GDM1 (cell line): ENCODE measurements at regions not wholly inside any gene's neighbourhood (a gene's known extent, or its start where the extent isn't known, plus 50 kb on each side); places are given as distances from the start of the nearest gene placed in this dataset.
A peak's percentile ranks its signal among the peaks of the same experiment; 100 is the strongest.
"Not testable (repeated sequence)": the region's sequence is repeated elsewhere in the genome, so short reads cannot be mapped to it uniquely, and the experiment has no call there.

Source experiments
- DNase-seq: peaks from one replicate; lab custom pipeline; 2025; lab: John Stamatoyannopoulos, UW

GRCh38 chr10:6877336-6877721 lies 297.3 kb upstream of the PRKCQ start:
- DNase-seq = no peak

GRCh38 chr10:6875269-6875865 lies 295.3 kb upstream of the PRKCQ start:
- DNase-seq = no peak

DNA sequence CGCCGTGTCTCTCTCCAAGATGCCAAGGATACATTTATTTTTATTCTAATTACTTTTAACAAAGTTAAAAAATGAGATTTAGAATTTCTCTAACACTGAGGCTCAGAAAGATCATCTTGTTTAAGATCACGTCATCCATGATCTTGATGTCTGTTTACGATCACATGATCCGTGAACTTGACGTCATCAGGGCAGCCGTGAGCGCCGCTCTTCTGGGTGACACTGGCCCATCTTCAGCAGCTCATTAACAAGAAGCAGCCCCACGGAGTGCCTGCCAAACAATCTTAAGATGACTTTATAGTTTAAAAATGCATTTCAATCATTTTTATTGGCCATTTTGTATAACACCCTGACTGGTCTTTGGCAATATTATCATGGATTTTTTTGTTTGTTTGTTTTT lies 291.1 kb upstream of the PRKCQ start:
- DNase-seq = no peak

- no peak for DNase-seq
Measured at GRCh38 chr10:6868036-6868725, 288.1 kb upstream of the PRKCQ start.

DNA sequence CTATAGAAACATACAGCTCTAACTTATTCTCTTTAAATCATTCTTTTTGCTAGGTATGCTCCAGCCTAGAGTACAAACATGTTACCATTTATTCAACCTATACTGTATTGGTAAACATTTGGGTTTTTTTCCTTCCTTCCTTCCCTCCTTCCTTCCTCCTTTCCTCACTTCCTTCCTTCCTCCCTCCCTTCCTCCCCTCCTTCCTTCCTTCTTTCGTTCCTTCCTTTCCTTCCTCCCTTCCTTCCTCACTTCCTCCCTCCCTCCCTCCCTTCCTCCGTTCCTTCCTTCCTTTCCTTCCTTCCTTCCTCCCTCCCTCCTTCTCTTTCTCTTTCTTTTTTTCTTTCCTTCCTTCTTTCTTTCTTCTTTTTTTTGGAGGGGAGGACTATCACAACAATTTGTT lies 286.7 kb upstream of the PRKCQ start:
- DNase-seq = no peak

DNA sequence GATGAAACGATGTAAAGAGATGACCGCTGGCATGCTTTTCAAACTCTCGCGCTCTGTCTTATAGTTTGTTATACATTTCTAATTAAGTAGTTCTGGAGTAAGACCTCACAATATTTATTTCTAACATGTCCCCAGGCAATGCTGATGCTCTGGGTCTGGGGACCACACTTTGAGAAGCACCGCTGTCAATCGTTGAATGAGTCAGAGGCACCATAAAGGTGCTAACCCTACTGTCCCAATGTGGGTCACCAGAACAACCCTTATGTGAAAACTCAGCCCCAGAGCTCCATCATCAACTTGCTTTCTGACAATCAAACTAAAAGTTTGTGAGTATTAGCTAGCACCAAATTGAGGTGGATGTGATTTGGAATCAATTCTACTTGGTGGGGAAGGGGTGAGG lies 284.1 kb upstream of the PRKCQ start:
- DNase-seq = no peak

GRCh38 chr10:6863381-6863780 lies 283.3 kb upstream of the PRKCQ start:
- no peak for DNase-seq

- DNase-seq = no peak
Measured at GRCh38 chr10:6850452-6850851, 270.4 kb upstream of the PRKCQ start.

- DNase-seq = no peak
Measured at GRCh38 chr10:6847561-6847960, 267.5 kb upstream of the PRKCQ start.

- no peak for DNase-seq
Measured at GRCh38 chr10:6843894-6844650, 264.0 kb upstream of the PRKCQ start.

DNA sequence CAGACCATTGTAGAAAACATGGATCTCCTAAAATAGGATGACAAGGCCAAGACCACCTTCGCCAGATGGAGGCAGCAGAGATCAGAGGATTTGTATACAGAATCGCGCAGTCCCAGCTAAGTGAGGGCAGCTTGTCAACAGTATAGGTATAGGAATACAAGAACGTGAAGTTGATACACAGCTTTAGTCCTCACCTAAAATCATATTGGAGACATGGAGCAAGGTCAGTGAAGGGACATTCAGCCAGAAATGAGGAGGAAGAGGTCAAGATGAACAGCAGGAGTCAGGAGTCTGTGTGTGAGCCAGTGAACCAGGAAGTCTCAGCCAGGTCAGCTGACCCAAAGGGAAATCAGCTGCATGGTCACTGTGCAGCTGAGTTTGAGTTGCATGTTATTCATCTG lies 263.4 kb upstream of the PRKCQ start:
- peak; percentile 4 for DNase-seq

- no peak for DNase-seq
Measured at GRCh38 chr10:6842722-6843121, 262.6 kb upstream of the PRKCQ start.

- DNase-seq = no peak
Measured at GRCh38 chr10:6841761-6842160, 261.7 kb upstream of the PRKCQ start.

DNA sequence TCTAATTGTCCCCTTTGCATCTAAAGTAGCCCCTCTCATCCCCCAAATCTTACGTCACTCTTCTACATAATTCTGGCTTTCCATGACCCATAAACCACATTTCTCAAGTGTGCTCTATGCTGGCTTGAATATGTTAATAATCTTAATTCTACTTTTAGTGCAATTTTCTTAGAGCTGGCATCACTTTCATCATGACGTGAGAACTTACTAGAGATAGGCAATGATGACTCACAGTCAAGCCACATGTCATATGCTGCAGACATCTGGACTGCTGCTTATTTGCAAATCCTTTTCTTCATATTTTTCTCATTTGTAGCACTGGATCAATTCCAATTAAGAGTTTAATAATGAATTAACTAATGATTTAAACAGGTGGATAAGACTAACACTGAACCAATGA lies 260.7 kb upstream of the PRKCQ start:
- no peak for DNase-seq

- DNase-seq = no peak
Measured at GRCh38 chr10:6840201-6840691, 260.2 kb upstream of the PRKCQ start.

DNA sequence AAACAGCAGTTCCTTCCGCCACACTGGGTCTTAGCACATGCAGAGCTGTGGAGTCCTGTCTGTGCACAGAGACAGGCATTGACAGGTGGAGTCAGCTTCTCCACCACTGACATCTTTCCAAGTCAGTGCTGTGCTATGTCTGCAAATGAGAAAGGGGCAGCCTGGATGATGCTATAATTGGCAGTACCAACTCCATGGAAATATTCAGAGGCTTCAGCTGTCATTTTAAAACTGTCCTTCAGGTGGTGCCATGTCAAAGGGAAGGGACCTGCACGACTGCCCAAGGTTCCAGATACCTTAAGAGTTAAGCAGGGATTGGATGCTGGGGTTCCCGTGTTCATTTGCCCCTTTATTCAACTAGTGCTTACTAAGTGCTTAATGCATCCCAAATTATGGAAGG lies 258.0 kb upstream of the PRKCQ start:
- DNase-seq = peak; percentile 15

- DNase-seq = no peak
Measured at GRCh38 chr10:6833458-6834011, 253.5 kb upstream of the PRKCQ start.

DNA sequence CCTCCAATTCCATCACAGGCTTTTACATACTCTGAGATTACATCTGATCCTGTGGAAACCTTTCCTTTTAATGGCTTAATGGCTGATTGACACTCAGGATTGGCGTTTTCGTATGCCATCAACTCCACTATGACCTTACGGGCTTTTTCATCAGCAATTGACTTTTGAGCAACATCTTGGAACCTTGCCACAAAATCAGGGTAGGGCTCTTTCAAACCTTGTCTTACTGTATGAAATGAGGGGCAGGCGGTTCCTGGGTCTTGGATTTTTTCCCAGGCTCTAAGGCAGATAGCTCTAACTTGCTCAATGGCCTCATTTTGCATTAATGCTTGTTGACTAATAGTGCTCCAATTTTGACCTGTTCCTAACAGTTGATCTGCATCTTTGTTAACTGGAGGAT lies 250.9 kb upstream of the PRKCQ start:
- not testable (repeated sequence) for DNase-seq

GRCh38 chr10:6824793-6825192 lies 244.7 kb upstream of the PRKCQ start:
- not testable (repeated sequence) for DNase-seq

DNA sequence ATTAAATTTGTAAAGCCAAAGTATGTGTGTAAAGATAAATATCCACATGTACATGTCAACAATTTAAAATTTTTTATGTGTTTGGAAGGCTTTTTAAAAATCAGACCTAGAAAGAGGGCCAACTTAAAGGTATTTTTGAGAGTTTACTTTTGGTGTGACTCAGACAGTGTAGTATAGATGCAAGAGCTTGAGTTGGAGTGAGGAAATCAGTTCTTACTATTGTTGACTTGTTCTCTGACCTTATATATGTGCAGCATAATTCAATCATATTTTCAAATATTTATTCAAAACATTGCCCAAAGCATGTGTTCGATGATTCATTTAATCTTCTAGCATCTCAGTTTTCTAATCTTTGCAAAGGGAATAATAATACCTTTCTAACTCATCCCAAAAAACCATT lies 243.7 kb upstream of the PRKCQ start:
- DNase-seq = no peak

- no peak for DNase-seq
Measured at GRCh38 chr10:6819301-6819700, 239.2 kb upstream of the PRKCQ start.

- no peak for DNase-seq
Measured at GRCh38 chr10:6817770-6818169, 237.7 kb upstream of the PRKCQ start.

GRCh38 chr10:6815346-6815745 lies 235.3 kb upstream of the PRKCQ start:
- no peak for DNase-seq
